Activated CD4-positive, CD25-positive, alpha-beta regulatory T cell treated with anti-CD3 and anti-CD28 coated beads, Interleukin-2, amount 50 U/mL, for 72 hours (primary cell): ENCODE measurements at regions not wholly inside any gene's neighbourhood (a gene's known extent, or its start where the extent isn't known, plus 50 kb on each side); places are given as distances from the start of the nearest gene placed in this dataset.

Experiments
- DNase-seq: peaks from one replicate; pipeline ENCODE4 v3.0.0; 2021

GRCh38 chr9:81387360-81388106 lies 301.8 kb downstream of the TLE1 start:
- no peak for DNase-seq

GRCh38 chr9:81384911-81385310 lies 304.4 kb downstream of the TLE1 start:
- DNase-seq: no peak

- no peak for DNase-seq
Measured at GRCh38 chr9:81382281-81382680, 307.1 kb downstream of the TLE1 start.

GRCh38 chr9:81381694-81382093 lies 307.7 kb downstream of the TLE1 start:
- no peak for DNase-seq

GRCh38 chr9:81380504-81381359 lies 308.6 kb downstream of the TLE1 start:
- no peak for DNase-seq

GRCh38 chr9:81379655-81380054 lies 309.7 kb downstream of the TLE1 start:
- no peak for DNase-seq

- DNase-seq: no peak
Measured at GRCh38 chr9:81377921-81378320, 311.4 kb downstream of the TLE1 start.

GRCh38 chr9:81377320-81377719 lies 312.0 kb downstream of the TLE1 start:
- no peak for DNase-seq

GRCh38 chr9:81375187-81376100 lies 313.9 kb downstream of the TLE1 start:
- no peak for DNase-seq

- no peak for DNase-seq
Measured at GRCh38 chr9:81374459-81375186, 314.7 kb downstream of the TLE1 start.

GRCh38 chr9:81373294-81373693 lies 316.1 kb downstream of the TLE1 start:
- no peak for DNase-seq

GRCh38 chr9:81372628-81373191 lies 316.6 kb downstream of the TLE1 start:
- DNase-seq: no peak

- DNase-seq: no peak
Measured at GRCh38 chr9:81371824-81372223, 317.5 kb downstream of the TLE1 start.

- no peak for DNase-seq
Measured at GRCh38 chr9:81370650-81371049, 318.7 kb downstream of the TLE1 start.

GRCh38 chr9:81370096-81370495 lies 319.3 kb downstream of the TLE1 start:
- no peak for DNase-seq

GRCh38 chr9:81369121-81369520 lies 320.2 kb downstream of the TLE1 start:
- no peak for DNase-seq

- DNase-seq: no peak
Measured at GRCh38 chr9:81363916-81364480, 325.3 kb downstream of the TLE1 start.

- DNase-seq: no peak
Measured at GRCh38 chr9:81361296-81361695, 328.1 kb downstream of the TLE1 start.

GRCh38 chr9:81351166-81351565 lies 338.2 kb downstream of the TLE1 start:
- DNase-seq: no peak

- no peak for DNase-seq
Measured at GRCh38 chr9:81344366-81344765, 345.0 kb downstream of the TLE1 start.

GRCh38 chr9:81335879-81336421 lies 353.4 kb downstream of the TLE1 start:
- no peak for DNase-seq
